GM10248 (cell line): ENCODE measurements at regions not wholly inside any gene's neighbourhood (a gene's known extent, or its start where the extent isn't known, plus 50 kb on each side); places are given as distances from the start of the nearest gene placed in this dataset.

Experiments used
- CTCF ChIA-PET: fragments of 300-600 bp; sonication (Branson Sonifier 250); formaldehyde crosslinking; extraction: SDS; loops from one replicate; lab custom pipeline; 2021; ENCODE audit warnings: antibody characterized with exemption; lab: Yijun Ruan, JAX
- POLR2A ChIA-PET: fragments of 350-650 bp; sonication (Branson Sonifier 250); formaldehyde crosslinking; extraction: SDS; loops from one replicate; lab custom pipeline; 2020; ENCODE audit warnings: antibody characterized with exemption; lab: Yijun Ruan, JAX
- DNase-seq: peaks from one replicate; pipeline ENCODE4 v3.0.0; 2012; ENCODE audit errors: extremely low spot score
- CTCF ChIP-seq: IDR thresholded peaks from 2 replicates; pipeline ENCODE4 v1.5.1; 2012; ENCODE audit warnings: mild to moderate bottlenecking, low read depth; ENCODE audit errors: extremely low read depth, missing control alignments, control extremely low read depth

- no peak for TF ChIP-seq CTCF
- DNase-seq: no peak
- POLR2A ChIA-PET: no interaction called here
- CTCF ChIA-PET: interaction anchor here (1.5 kb wide), 1 partner anchor 36 kb away, joined by 3 read pairs; no protein-coding TSS in a partner anchor
These were observed 459.9 kb downstream of the ADGRL2 start for GRCh38 chr1:82260666-82261065.

GRCh38 chr1:82260051-82260450 is 459.3 kb downstream of the ADGRL2 start:
- ChIA-PET CTCF (interaction anchor here (1.5 to 1.7 kb wide), 2 partner anchors 8 to 37 kb away, joined by 3 to 4 read pairs; no protein-coding TSS in a partner anchor), POLR2A (no interaction called here)
- no peak for TF ChIP-seq CTCF
- no peak for DNase-seq

GRCh38 chr1:82258887-82259286 is 458.2 kb downstream of the ADGRL2 start:
- TF ChIP-seq CTCF: no peak
- no peak for DNase-seq
- POLR2A ChIA-PET: no interaction called here
- CTCF ChIA-PET: interaction anchor here (1.5 to 1.7 kb wide), 2 partner anchors 9 to 38 kb away, joined by 3 to 4 read pairs; no protein-coding TSS in a partner anchor

- DNase-seq: no peak
- POLR2A ChIA-PET: no interaction called here
- TF ChIP-seq CTCF: no peak
- CTCF ChIA-PET: interaction anchor here (1.0 to 1.5 kb wide), 3 partner anchors 19 to 36 kb away, joined by 3 to 4 read pairs (median 3); no protein-coding TSS in a partner anchor
These were observed 445.3 kb downstream of the ADGRL2 start for GRCh38 chr1:82246050-82246449.

- ChIA-PET CTCF (interaction anchor here (1.5 kb wide), 2 partner anchors 33 to 36 kb away, joined by 3 to 4 read pairs; no protein-coding TSS in a partner anchor), POLR2A (no interaction called here)
- DNase-seq: no peak
- no peak for TF ChIP-seq CTCF
These were observed 444.7 kb downstream of the ADGRL2 start for GRCh38 chr1:82245345-82246014.

- no peak for TF ChIP-seq CTCF
- POLR2A ChIA-PET: interaction anchor here (0.6 kb wide), 1 partner anchor 59 kb away, joined by 4 read pairs; no protein-coding TSS in a partner anchor
- no peak for DNase-seq
- CTCF ChIA-PET: no interaction called here
These were observed 439.8 kb downstream of the ADGRL2 start for GRCh38 chr1:82240571-82240970.
